ENCODE measurements at regions not wholly inside any gene's neighbourhood (a gene's known extent, or its start where the extent isn't known, plus 50 kb on each side); places are given as distances from the start of the nearest gene placed in this dataset.

DNA sequence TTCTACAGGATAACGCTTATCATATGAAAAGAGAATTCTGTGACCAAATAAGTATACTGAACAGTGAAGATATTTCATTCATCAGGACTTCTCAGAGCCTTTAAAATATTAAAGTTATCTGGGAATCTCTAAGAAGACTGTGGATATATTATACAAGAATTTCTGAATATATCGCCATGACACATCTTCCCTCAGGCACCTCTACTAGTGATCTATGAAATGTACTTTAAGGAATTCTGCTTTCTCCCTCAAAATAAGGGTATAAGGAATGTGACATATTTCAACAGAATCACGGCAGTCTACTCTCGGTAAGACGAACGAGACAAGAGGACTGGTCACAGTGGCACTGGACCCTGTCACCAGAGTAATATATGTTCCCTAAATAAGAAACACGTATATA is 504.2 kb upstream of the PHF14 start:
- TF ChIP-seq, protein P1, sequence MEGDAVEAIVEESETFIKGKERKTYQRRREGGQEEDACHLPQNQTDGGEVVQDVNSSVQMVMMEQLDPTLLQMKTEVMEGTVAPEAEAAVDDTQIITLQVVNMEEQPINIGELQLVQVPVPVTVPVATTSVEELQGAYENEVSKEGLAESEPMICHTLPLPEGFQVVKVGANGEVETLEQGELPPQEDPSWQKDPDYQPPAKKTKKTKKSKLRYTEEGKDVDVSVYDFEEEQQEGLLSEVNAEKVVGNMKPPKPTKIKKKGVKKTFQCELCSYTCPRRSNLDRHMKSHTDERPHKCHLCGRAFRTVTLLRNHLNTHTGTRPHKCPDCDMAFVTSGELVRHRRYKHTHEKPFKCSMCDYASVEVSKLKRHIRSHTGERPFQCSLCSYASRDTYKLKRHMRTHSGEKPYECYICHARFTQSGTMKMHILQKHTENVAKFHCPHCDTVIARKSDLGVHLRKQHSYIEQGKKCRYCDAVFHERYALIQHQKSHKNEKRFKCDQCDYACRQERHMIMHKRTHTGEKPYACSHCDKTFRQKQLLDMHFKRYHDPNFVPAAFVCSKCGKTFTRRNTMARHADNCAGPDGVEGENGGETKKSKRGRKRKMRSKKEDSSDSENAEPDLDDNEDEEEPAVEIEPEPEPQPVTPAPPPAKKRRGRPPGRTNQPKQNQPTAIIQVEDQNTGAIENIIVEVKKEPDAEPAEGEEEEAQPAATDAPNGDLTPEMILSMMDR (IDR thresholded peaks at IDR 0.05) = no peak
- TF ChIP-seq POLR2A (IDR thresholded peaks at IDR 0.05) (no peak), EP300 (IDR thresholded peaks at IDR 0.05) (no peak)
